Endothelial cell of umbilical vein (primary cell): ENCODE measurements at regions not wholly inside any gene's neighbourhood (a gene's known extent, or its start where the extent isn't known, plus 50 kb on each side); places are given as distances from the start of the nearest gene placed in this dataset.

Experiments
- BruUV-seq: library from RNA; stranded (reverse); fragments of 400-500 nt; replicated peaks from 2 replicates; lab custom pipeline; 2021; lab: Mats Ljungman, UMichigan
- CTCF ChIA-PET: fragments of 300-600, 350-600 bp; sonication (Branson Sonifier 250); formaldehyde crosslinking; loops from one replicate; lab custom pipeline; 2021; ENCODE audit warnings: antibody characterized with exemption, inconsistent platforms; lab: Charles Lee
- POLR2A ChIA-PET: fragments of 300-600, 350-600 bp; sonication (Branson Sonifier 250); formaldehyde crosslinking; loops from one replicate; lab custom pipeline; 2021; ENCODE audit warnings: antibody characterized with exemption, inconsistent platforms; lab: Charles Lee
- DNase-seq: peaks from one replicate; pipeline ENCODE4 v3.0.0-alpha.2; 2011; ENCODE audit warnings: low read depth, low spot score
- FAIRE-seq: peaks from 2 replicates; lab custom pipeline; 2011; peaks lifted over from hg19 to GRCh38; lab: Jason Lieb, UNC
- H2AFZ ChIP-seq: 2 replicates; pipeline ENCODE4 v1.6.0; 2012; ENCODE audit warnings: low read depth, low read length, control low read depth, inconsistent platforms
- H3K27ac ChIP-seq: 2 replicates; pipeline ENCODE4 v1.5.1; 2011; ENCODE audit warnings: low read depth, mild to moderate bottlenecking, control low read depth, low read length, moderate library complexity; ENCODE audit not compliant: insufficient read depth
- H3K27me3 ChIP-seq, 2 experiments: 2 replicates each; pipeline versions ENCODE4 v1.6.0 to v1.6.1; 2011; ENCODE audit warnings: low read length in 2 of 2, mixed read lengths in 1 of 2; ENCODE audit not compliant: control insufficient read depth in 2 of 2, insufficient read depth in 2 of 2
- H3K36me3 ChIP-seq, 2 experiments: 2 replicates in 1 of 2; 3 replicates in 1 of 2; pipeline ENCODE4 v1.5.1; 2011; ENCODE audit warnings: low read length in 2 of 2, mild to moderate bottlenecking in 1 of 2, moderate library complexity in 1 of 2; ENCODE audit not compliant: control insufficient read depth in 2 of 2, insufficient read depth in 2 of 2; ENCODE audit errors: extremely low read depth in 1 of 2
- H3K4me1 ChIP-seq: 3 replicates; pipeline ENCODE4 v1.5.1; 2011; ENCODE audit warnings: mild to moderate bottlenecking, low read length; ENCODE audit not compliant: control insufficient read depth, insufficient read depth; ENCODE audit errors: extremely low read depth
- H3K4me2 ChIP-seq: 2 replicates; pipeline ENCODE4 v1.6.1; 2011; ENCODE audit warnings: low read length, control low read depth, mixed read lengths; ENCODE audit not compliant: insufficient read depth
- H3K4me3 ChIP-seq, 3 experiments: fragments of 200-600 bp in 1 of 3; sonication (generic), shearing (Covaris generic) in 1 of 3; replicated peaks in 1 of 3; 2 replicates each; pipeline ENCODE4 v1.5.1; 2011 to 2016; ENCODE audit warnings: control low read depth in 3 of 3, low read length in 3 of 3, mild to moderate bottlenecking in 2 of 3, inconsistent platforms in 1 of 3, low read depth in 1 of 3, moderate library complexity in 1 of 3; ENCODE audit not compliant: insufficient read depth in 1 of 3
- H3K79me2 ChIP-seq: 2 replicates; pipeline ENCODE4 v1.6.0; 2012; ENCODE audit warnings: low read length, inconsistent platforms; ENCODE audit not compliant: control insufficient read depth, insufficient read depth
- H3K9ac ChIP-seq: replicated peaks from 2 replicates; pipeline ENCODE3; 2011; ENCODE audit warnings: low read length, control low read depth; ENCODE audit not compliant: insufficient read depth; ENCODE audit errors: extremely low read depth
- H3K9me1 ChIP-seq: replicated peaks from 3 replicates; pipeline ENCODE4 v1.6.0; 2011; ENCODE audit warnings: mild to moderate bottlenecking, low read length; ENCODE audit not compliant: control insufficient read depth, insufficient read depth; ENCODE audit errors: extremely low read depth
- H3K9me3 ChIP-seq: replicated peaks from 2 replicates; pipeline ENCODE4 v1.5.1; 2012; ENCODE audit warnings: low read length, inconsistent platforms; ENCODE audit not compliant: control insufficient read depth, insufficient read depth
- H4K20me1 ChIP-seq: replicated peaks from 2 replicates; pipeline ENCODE3; 2011; ENCODE audit warnings: mild to moderate bottlenecking, low read length; ENCODE audit not compliant: control insufficient read depth, insufficient read depth; ENCODE audit errors: extremely low read depth
- EZH2 ChIP-seq: IDR thresholded peaks from 2 replicates; pipeline ENCODE4 v1.6.1; 2012; ENCODE audit warnings: borderline replicate concordance, low read depth, mild to moderate bottlenecking, moderate library complexity, low read length, inconsistent platforms; ENCODE audit not compliant: severe bottlenecking
- FOS ChIP-seq: IDR thresholded peaks from 2 replicates; pipeline ENCODE4 v1.6.1; 2011; ENCODE audit warnings: mild to moderate bottlenecking, low read length, moderate library complexity, borderline replicate concordance; ENCODE audit not compliant: insufficient read depth
- GATA2 ChIP-seq: IDR thresholded peaks from 2 replicates; pipeline ENCODE4 v1.7.0; 2011; ENCODE audit warnings: low read depth, mild to moderate bottlenecking, moderate library complexity, mixed read lengths, low read length; ENCODE audit not compliant: insufficient read length, insufficient read depth
- JUN ChIP-seq: IDR thresholded peaks from 2 replicates; pipeline ENCODE4 v1.6.1; 2011; ENCODE audit warnings: borderline replicate concordance, low read depth; ENCODE audit not compliant: insufficient read length, insufficient read depth
- MYC ChIP-seq: IDR thresholded peaks from one replicate; pipeline ENCODE4 v1.6.1; 2011; ENCODE audit warnings: mild to moderate bottlenecking, low read depth, low read length
- POLR2A ChIP-seq: IDR thresholded peaks from 2 replicates; pipeline ENCODE4 v1.6.1; 2012; ENCODE audit warnings: low read depth, mild to moderate bottlenecking, control low read depth, low read length
- POLR2AphosphoS5 ChIP-seq: IDR thresholded peaks from 2 replicates; pipeline ENCODE4 v1.6.1; 2012; ENCODE audit warnings: low read depth, mild to moderate bottlenecking, control low read depth, low read length, moderate library complexity; ENCODE audit not compliant: insufficient read depth
- dilution Hi-C: fragments of 300-500 bp; cut with MboI; formaldehyde crosslinking; loops from one replicate; pipeline ENCODE4 v1.15.0; 2019; ENCODE audit warnings: low sequenced_read_pairs; ENCODE audit not compliant: extremely low pct_ligation_motif_present
- intact Hi-C: fragments of 100-400 bp; cut with micrococcal nuclease; formaldehyde crosslinking; loops from one replicate; pipeline ENCODE4 v1.10.0; 2022
- TF ChIP-seq, protein P1 (sequence below), 2 donors: IDR thresholded peaks; 1 replicate in 1 of 2; 2 replicates in 1 of 2; pipeline ENCODE4 v1.5.1; 2011; ENCODE audit warnings: low read length in 2 of 2, mild to moderate bottlenecking in 2 of 2, moderate library complexity in 2 of 2, control low read depth in 1 of 2, inconsistent platforms in 1 of 2, low read depth in 1 of 2; ENCODE audit not compliant: insufficient read depth in 1 of 2; ENCODE audit errors: extremely low read depth in 1 of 2
- TF ChIP-seq, protein P2 (sequence below): IDR thresholded peaks from 2 replicates; pipeline ENCODE4 v1.6.1; 2011; ENCODE audit not compliant: insufficient read depth, insufficient read length

DNA sequence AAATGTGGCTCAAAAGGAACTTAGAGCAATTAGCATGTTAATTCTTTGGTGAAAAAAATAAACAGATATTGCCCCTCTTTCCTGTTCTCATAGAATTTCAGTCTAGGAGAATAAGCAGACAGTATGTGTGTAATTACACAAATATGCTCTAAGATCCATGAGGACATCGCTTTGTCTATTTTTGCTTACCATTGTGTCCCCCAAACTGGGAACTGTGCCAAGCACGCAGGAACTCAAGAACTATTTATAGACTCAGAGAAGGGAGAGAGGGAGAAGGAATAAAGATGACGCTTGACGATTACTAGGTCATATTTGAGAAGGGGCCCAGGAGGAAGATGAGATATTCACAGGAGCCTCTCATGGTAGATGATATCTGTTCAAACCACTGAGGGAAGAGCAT is 692.6 kb downstream of the RAB28 start:
- Histone ChIP-seq H3K27me3 (no peaks in the 10 kb centered on the region), H3K4me3 (no peak overlapping the region), H2AFZ (no peak overlapping the region), H3K9me1 (no peaks in the 10 kb centered on the region), H3K9ac (no peak overlapping the region), H3K9me3 (peaks cover 6% of the 10 kb centered on the region), H4K20me1 (no peaks in the 10 kb centered on the region), H3K4me1 (no peaks in the 10 kb centered on the region), H3K4me2 (no peak overlapping the region), H3K79me2 (no peaks in the 10 kb centered on the region), H3K36me3 (no peaks in the 10 kb centered on the region), H3K27ac (no peak overlapping the region)
- dilution Hi-C loops (no loop called here), intact Hi-C loops (no loop called here)
- DNase-seq (no peak), FAIRE-seq (no peak)
- no TSS peak for BruUV-seq
- TF ChIP-seq EZH2 = no peak
- TF ChIP-seq, protein P1, sequence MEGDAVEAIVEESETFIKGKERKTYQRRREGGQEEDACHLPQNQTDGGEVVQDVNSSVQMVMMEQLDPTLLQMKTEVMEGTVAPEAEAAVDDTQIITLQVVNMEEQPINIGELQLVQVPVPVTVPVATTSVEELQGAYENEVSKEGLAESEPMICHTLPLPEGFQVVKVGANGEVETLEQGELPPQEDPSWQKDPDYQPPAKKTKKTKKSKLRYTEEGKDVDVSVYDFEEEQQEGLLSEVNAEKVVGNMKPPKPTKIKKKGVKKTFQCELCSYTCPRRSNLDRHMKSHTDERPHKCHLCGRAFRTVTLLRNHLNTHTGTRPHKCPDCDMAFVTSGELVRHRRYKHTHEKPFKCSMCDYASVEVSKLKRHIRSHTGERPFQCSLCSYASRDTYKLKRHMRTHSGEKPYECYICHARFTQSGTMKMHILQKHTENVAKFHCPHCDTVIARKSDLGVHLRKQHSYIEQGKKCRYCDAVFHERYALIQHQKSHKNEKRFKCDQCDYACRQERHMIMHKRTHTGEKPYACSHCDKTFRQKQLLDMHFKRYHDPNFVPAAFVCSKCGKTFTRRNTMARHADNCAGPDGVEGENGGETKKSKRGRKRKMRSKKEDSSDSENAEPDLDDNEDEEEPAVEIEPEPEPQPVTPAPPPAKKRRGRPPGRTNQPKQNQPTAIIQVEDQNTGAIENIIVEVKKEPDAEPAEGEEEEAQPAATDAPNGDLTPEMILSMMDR (IDR thresholded peaks at IDR 0.05; ENCODE audit: extremely low read depth in 1 of 2, insufficient read depth in 1 of 2, low read depth in 1 of 2, low read length in 2 of 2) = no peak
- TF ChIP-seq, protein P2, sequence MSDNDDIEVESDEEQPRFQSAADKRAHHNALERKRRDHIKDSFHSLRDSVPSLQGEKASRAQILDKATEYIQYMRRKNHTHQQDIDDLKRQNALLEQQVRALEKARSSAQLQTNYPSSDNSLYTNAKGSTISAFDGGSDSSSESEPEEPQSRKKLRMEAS = no peak
- no peak for TF ChIP-seq GATA2
- TF ChIP-seq POLR2AphosphoS5 = no peak
- TF ChIP-seq MYC = no peak
- ChIA-PET POLR2A (no interaction called here), CTCF (no interaction called here)

DNA sequence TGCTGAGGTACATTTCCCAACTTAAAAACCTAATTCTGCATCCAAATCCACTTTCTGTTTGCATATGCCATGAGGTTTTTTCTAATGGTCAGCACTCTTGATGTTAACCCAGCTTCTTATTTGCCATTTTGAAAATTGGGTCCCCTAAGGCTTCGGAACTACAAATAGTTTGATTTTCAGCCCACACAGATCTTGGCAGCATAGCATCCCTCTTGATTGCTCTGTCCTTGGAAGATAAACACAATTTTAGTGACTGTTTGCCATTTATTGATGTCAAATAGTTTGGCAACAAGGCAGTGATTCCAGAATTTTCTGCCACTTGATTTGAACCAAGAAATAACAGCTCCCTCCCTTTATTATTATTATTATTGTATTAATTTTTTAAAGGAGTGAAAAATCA is 696.9 kb downstream of the RAB28 start:
- Histone ChIP-seq H3K4me1 (no peaks in the 10 kb centered on the region), H3K9ac (no peak overlapping the region), H3K9me1 (no peaks in the 10 kb centered on the region), H3K4me2 (no peak overlapping the region), H3K9me3 (peaks cover 4% of the 10 kb centered on the region), H2AFZ (no peak overlapping the region), H4K20me1 (no peaks in the 10 kb centered on the region), H3K27ac (no peak overlapping the region), H3K4me3 (no peak overlapping the region), H3K27me3 (no peaks in the 10 kb centered on the region), H3K79me2 (no peaks in the 10 kb centered on the region), H3K36me3 (no peaks in the 10 kb centered on the region)
- no peak for FAIRE-seq
- intact Hi-C loops (no loop called here), dilution Hi-C loops (no loop called here)
- ChIA-PET CTCF (no interaction called here), POLR2A (no interaction called here)
- TF ChIP-seq JUN (no peak), FOS (no peak), POLR2AphosphoS5 (no peak), MYC (no peak), GATA2 (no peak), EZH2 (no peak), POLR2A (no peak)
- TF ChIP-seq, protein P1 (IDR thresholded peaks at IDR 0.05; ENCODE audit: extremely low read depth in 1 of 2, insufficient read depth in 1 of 2, low read depth in 1 of 2, low read length in 2 of 2) = no peak
- TF ChIP-seq, protein P2 = no peak
- BruUV-seq = no TSS peak
- DNase-seq = no peak
